ENCODE measurements at regions not wholly inside any gene's neighbourhood (a gene's known extent, or its start where the extent isn't known, plus 50 kb on each side); places are given as distances from the start of the nearest gene placed in this dataset.
"Not testable (repeated sequence)": the region's sequence is repeated elsewhere in the genome, so short reads cannot be mapped to it uniquely, and the experiment has no call there.

DNA sequence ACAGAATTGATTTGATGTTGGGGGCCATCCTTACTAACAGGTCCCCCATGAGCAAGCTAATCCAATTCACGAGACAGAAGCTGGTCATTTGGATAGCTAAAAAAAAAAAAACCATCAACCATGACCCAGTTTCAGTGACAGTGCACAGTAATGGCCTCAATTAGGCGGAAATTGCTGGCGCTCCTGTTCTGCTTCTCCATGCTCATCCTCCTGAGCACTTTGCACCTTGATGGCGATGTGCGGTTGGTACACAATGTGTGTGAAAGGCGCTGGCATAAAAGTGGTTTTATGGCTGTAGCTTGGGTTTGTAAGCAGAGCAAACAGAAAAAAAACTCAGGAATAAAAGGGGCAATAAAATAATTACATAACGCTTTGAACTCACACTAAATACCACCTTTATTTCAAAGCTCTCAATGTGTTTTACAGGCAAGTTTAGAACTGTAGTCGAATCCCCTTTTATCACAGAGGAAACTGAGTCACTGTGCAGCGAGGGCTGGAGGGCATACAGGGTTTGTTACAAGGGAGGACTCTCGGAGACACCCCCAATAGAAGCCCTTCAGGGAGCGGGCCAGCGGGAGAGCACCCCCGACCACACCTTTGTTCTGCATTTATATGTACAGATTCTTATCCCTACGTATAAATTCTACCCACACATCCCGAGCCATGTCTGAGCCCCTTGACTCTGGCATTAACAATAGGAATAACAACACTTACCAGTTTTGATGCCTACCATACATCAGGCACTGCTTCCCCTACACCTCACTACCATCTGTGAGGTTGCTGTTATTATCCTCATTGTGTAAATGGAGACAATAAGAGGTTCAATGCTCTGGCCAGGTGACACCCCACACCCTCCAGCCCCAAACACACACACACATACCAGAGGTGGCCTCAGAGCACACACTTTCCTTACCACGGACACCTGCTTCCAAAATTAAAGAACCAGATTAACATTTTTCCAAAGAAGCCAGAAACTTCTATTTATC lies 213.5 kb upstream of the IRF2BP2 start:
- peaks cover 3% of the 10 kb centered on the region for H3K27me3 Mint-ChIP-seq (ENCODE audit: low read depth)
- TF ChIP-seq, protein P1, sequence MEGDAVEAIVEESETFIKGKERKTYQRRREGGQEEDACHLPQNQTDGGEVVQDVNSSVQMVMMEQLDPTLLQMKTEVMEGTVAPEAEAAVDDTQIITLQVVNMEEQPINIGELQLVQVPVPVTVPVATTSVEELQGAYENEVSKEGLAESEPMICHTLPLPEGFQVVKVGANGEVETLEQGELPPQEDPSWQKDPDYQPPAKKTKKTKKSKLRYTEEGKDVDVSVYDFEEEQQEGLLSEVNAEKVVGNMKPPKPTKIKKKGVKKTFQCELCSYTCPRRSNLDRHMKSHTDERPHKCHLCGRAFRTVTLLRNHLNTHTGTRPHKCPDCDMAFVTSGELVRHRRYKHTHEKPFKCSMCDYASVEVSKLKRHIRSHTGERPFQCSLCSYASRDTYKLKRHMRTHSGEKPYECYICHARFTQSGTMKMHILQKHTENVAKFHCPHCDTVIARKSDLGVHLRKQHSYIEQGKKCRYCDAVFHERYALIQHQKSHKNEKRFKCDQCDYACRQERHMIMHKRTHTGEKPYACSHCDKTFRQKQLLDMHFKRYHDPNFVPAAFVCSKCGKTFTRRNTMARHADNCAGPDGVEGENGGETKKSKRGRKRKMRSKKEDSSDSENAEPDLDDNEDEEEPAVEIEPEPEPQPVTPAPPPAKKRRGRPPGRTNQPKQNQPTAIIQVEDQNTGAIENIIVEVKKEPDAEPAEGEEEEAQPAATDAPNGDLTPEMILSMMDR (IDR thresholded peaks at IDR 0.05; ENCODE audit: unreplicated experiment in 3 of 3): no peak
- H3K36me3 Mint-ChIP-seq (ENCODE audit: low read depth): no peaks in the 10 kb centered on the region
- H3K27ac Mint-ChIP-seq: peak overlapping the region in 1 of 3 experiments; percentile 5
- H3K9me3 Mint-ChIP-seq: no peaks in the 10 kb centered on the region
- peaks cover 28% of the 10 kb centered on the region for H3K4me1 Mint-ChIP-seq
- H3K4me3 Mint-ChIP-seq: no peak overlapping the region

DNA sequence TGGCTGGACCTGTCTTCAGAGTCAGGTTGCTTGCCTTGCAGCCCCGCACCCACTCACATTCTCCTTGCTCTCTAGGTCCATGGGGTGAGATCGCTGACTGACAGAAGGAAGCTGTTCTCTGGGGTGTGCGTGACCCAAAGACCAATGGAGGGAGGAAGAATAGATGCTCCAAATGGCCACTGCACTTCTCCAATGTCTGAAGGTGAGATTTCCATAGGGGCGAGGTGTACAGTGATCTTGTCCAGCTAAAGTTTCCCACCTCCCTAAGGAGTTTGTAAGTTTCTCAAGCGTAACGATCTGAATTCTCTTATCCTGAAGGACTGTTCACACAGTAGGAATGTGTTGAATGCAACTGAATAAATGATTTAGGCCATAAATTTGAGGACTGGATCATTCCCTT lies 211.9 kb upstream of the IRF2BP2 start:
- Mint-ChIP-seq H3K27me3 (ENCODE audit: low read depth) (peaks cover 3% of the 10 kb centered on the region), H3K36me3 (ENCODE audit: low read depth) (no peaks in the 10 kb centered on the region), H3K4me1 (peaks cover 38% of the 10 kb centered on the region), H3K4me3 (no peak overlapping the region), H3K27ac (peak overlapping the region; percentile 56 to 72 (median 57)), H3K9me3 (no peaks in the 10 kb centered on the region)
- TF ChIP-seq, protein P1 (IDR thresholded peaks at IDR 0.05; ENCODE audit: unreplicated experiment in 3 of 3): no peak

DNA sequence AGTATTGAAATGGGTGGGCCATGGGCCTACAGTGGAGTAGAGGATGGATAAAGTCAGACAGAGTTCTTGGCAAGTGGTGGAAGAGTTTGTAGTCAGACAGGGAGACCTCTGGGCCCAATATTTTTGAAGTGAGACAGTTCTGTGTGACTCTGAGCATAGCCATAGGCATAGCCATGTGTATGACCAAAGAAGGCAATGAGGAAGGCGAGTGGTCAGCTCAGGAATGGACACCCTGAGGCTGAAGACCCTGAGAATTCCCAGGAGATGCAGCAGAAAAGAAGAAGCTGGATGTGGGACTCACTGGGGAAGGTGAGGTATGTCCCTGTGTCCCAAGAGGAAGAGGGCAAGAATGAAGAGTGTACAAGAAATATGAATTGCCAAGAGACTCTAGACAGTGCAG lies 210.6 kb upstream of the IRF2BP2 start:
- H3K4me1 Mint-ChIP-seq: peaks cover 41% of the 10 kb centered on the region
- TF ChIP-seq, protein P1 (IDR thresholded peaks at IDR 0.05; ENCODE audit: unreplicated experiment in 3 of 3): no peak
- H3K27ac Mint-ChIP-seq: peak overlapping the region; percentile 4 to 37 (median 16)
- H3K4me3 Mint-ChIP-seq: no peak overlapping the region
- H3K9me3 Mint-ChIP-seq: no peaks in the 10 kb centered on the region
- H3K27me3 Mint-ChIP-seq (ENCODE audit: low read depth): peaks cover 3% of the 10 kb centered on the region
- H3K36me3 Mint-ChIP-seq (ENCODE audit: low read depth): no peaks in the 10 kb centered on the region

DNA sequence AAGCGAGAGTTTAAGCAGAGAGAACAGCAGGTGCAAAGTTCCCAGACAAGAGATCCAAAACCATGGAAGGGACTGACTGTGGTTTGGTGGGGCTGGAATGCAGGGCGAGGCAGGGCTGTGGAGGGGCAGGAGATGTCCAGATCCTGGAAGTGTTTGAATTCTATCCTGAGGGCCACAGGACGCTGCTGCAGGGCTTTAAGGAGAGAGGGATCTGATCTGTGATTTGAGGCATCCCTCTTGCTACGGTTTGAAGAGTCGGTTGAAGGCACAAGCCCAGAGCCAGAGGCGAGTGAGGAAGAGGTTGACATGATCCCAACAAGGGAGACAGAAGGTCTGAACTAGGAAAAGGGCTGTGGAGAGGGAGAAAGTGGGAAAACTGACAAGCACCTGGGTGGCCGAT lies 209.9 kb upstream of the IRF2BP2 start:
- not testable (repeated sequence) for H3K4me3 Mint-ChIP-seq; H3K9me3 Mint-ChIP-seq; H3K36me3 Mint-ChIP-seq (ENCODE audit: low read depth); H3K27me3 Mint-ChIP-seq (ENCODE audit: low read depth)
- Mint-ChIP-seq H3K27ac (peak overlapping the region in 1 of 3 experiments; percentile 37), H3K4me1 (peaks cover 39% of the 10 kb centered on the region)

DNA sequence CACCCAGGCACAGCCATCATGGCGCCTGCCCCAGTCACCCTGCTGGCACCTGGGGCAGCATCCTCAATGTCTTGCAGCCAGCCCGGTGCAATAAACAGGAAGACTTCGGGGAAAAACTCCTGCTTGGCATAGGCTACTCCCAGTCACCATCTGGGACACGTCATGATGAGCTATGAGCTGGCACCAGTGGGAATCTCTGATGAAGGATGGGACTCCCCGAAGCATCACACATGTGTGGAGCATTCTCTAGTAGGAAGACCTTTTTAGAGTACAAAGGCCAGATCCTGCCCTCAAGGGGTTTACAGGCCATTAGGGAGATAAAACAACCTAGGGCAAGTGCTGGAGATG lies 208.0 kb upstream of the IRF2BP2 start:
- not testable (repeated sequence) for H3K4me3 Mint-ChIP-seq; H3K9me3 Mint-ChIP-seq; H3K27me3 Mint-ChIP-seq (ENCODE audit: low read depth); H3K36me3 Mint-ChIP-seq (ENCODE audit: low read depth)
- peak overlapping the region; percentile 97 to 98 (median 97) for H3K27ac Mint-ChIP-seq
- peaks cover 32% of the 10 kb centered on the region for H3K4me1 Mint-ChIP-seq

DNA sequence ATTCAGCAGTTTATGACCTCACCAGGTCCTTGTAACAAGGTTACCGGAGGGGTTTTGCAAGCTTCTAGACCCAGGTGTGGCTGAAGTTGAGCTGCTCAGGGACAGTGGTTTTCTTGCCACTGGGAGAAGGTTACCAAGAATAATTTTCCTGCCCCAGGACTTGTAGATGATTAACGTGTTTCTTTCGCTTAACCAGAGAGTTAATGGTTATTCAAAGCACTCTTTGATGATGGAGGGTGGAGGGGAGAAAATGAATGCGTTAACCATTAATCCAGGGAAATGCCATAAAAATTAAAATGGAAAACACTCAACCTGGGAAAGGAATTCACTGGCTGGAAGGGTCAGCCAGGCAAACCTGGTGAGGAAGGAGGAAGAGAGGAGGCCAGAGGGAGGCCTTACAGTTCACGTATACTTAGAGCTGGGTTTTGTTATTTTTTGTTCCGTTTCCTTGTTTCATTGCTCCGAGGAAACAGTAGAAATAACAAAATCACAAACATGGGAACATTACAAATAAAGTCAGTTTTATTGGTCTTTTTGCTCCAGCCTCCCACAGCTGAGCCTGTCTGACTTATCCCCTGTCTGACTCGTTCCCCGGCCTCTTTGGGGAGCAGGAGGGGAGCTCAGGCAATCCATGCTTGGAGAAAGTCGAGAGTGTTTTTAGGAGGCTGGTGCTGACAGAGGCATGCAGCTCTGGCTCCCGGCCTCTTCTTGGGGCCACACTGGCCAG lies 207.5 kb upstream of the IRF2BP2 start:
- not testable (repeated sequence) for H3K27me3 Mint-ChIP-seq (ENCODE audit: low read depth); H3K36me3 Mint-ChIP-seq (ENCODE audit: low read depth); H3K4me3 Mint-ChIP-seq; H3K9me3 Mint-ChIP-seq
- peaks cover 32% of the 10 kb centered on the region for H3K4me1 Mint-ChIP-seq
- peak overlapping the region; percentile 97 to 98 (median 97) for H3K27ac Mint-ChIP-seq

DNA sequence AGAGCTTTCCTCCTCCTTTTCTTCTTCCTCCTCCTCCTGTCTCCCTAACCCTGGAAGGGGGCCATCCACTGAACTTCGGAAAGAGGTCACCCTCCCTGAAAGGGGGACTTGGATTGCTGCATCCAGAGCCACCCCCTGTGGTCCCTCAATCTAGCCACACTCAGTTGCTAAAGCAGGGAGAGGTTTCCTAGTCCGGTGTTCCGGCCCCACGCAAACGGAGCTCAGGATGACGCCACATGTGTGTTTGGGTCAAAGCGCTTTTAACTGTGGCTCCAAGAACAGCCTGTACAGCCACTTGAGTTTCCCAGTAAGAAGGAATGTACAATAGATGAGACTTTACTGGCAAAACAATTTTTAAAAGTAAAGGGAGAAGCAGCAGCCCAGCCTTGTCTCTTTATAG lies 206.9 kb upstream of the IRF2BP2 start:
- Mint-ChIP-seq H3K4me3 (peak overlapping the region in 2 of 3 experiments; percentile 35 to 38), H3K27ac (peak overlapping the region; percentile 97 to 98 (median 97)), H3K4me1 (peaks cover 30% of the 10 kb centered on the region)
- not testable (repeated sequence) for H3K27me3 Mint-ChIP-seq (ENCODE audit: low read depth); H3K9me3 Mint-ChIP-seq; H3K36me3 Mint-ChIP-seq (ENCODE audit: low read depth)

DNA sequence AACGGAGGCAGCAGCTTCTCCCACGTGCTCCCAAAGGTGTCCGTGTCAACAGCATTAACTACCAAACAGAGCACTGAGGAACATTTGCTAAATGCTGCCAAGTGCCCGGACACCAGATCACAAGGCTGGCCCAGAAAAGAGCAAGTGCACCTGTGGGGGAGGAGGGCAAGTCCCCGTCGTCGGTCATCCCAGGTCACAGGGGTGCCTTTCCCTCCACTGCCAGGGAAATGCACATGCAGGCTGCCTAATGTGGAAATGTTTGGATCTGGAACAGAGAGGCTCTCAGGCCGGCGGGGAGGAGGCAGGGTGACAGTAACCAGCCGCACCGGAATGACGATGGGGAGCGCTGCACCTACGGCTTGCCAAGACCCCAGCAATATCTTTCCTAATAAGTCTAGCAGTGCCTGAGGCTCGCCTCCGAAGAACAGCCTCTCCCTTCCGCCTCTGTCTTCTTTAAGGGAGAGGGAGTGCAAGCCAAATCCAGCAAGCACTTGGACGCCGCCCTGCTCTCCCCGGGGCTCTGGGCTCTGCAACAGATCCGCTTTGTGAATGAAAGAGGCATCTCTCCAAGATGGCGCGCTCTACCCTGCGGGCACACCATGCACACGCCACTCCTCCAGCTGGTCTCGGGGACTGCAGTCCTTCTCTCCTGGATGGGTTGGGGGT lies 206.3 kb upstream of the IRF2BP2 start:
- Mint-ChIP-seq H3K27ac (peak overlapping the region; percentile 97 to 98 (median 97)), H3K4me1 (peaks cover 27% of the 10 kb centered on the region)
- H3K9me3 Mint-ChIP-seq; H3K27me3 Mint-ChIP-seq (ENCODE audit: low read depth); H3K4me3 Mint-ChIP-seq; H3K36me3 Mint-ChIP-seq (ENCODE audit: low read depth): not testable (repeated sequence)

DNA sequence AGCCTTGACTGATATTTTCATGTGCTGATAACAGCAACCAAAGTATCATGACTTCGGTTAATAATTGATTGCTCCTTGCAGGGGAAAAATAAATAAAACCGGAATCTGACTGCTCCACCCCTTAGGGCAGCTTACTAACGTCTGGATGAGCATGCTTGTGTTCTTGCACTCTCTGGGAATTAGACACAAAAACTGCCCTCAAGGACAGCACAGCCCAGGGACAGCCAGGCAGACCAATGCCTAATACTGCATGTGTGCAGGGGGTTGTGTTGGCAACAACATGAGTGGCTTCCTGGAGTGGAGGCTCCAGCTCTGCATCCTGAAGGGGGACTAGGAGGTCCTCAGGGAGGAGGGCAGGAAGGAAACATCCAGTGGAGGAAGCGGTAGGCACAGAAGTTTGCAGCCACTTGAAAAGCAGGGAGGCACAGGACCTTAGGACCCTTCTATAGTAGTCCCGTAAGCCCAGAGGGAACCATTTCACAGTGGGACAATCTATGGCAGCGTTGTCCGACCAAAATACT lies 205.4 kb upstream of the IRF2BP2 start:
- not testable (repeated sequence) for H3K9me3 Mint-ChIP-seq; H3K4me3 Mint-ChIP-seq; H3K27me3 Mint-ChIP-seq (ENCODE audit: low read depth); H3K36me3 Mint-ChIP-seq (ENCODE audit: low read depth)
- peak overlapping the region; percentile 80 to 90 (median 85) for H3K27ac Mint-ChIP-seq
- peaks cover 24% of the 10 kb centered on the region for H3K4me1 Mint-ChIP-seq

DNA sequence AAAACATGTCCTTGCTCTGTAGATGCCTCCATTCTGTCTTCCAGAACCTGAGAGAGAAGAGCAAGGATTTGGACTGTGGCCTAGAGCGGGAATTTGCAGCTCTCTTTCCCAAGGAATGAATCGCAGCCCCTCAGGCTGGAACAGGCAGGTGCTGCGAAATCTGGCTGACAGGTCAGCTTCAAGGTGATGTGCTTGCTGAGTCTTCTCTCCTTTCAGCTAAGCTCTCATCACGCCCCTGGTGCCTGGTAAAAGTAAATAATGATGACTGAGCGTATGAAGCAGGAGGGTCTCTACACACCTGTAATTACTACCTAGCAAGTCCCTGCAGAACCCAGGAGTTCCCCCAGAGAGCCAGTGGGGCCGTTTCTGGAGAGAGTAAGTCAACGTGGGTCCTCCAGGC lies 204.3 kb upstream of the IRF2BP2 start:
- not testable (repeated sequence) for H3K4me3 Mint-ChIP-seq; H3K27ac Mint-ChIP-seq; H3K9me3 Mint-ChIP-seq; H3K27me3 Mint-ChIP-seq (ENCODE audit: low read depth); H3K36me3 Mint-ChIP-seq (ENCODE audit: low read depth)
- H3K4me1 Mint-ChIP-seq: peaks cover 24% of the 10 kb centered on the region

DNA sequence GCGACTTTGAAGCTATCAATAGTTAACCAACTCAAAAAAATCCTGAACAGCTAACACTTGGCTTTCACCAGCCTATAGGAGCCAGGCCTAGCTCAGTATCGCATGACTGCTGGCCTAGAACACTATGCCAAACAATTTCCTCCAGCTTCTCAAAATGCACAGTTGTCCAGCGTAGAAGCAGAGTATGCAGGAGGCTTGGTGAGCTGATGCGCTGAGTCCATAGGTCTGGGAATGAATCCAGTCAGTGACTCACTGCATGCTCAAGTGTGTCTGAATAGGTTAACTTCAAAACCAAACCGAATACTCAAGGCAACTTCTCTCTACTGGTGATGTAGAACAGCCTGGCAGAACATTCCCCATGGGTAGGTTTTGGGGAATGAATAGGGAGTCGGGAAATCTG lies 201.8 kb upstream of the IRF2BP2 start:
- not testable (repeated sequence) for H3K4me3 Mint-ChIP-seq; H3K36me3 Mint-ChIP-seq (ENCODE audit: low read depth); H3K9me3 Mint-ChIP-seq; H3K27me3 Mint-ChIP-seq (ENCODE audit: low read depth)
- Mint-ChIP-seq H3K4me1 (peaks cover 20% of the 10 kb centered on the region), H3K27ac (peak overlapping the region; percentile 72 to 79 (median 78))
